ENCODE measurements at regions not wholly inside any gene's neighbourhood (a gene's known extent, or its start where the extent isn't known, plus 50 kb on each side); places are given as distances from the start of the nearest gene placed in this dataset.

GRCh38 chr9:75593920-75594319, 296.6 kb upstream of the PCSK5 start:
- H3K36me3 Mint-ChIP-seq, result no peaks in the 10 kb centered on the region
- CTCF ChIA-PET, result no interaction called here
- DNase-seq, result no peak
- no peaks in the 10 kb centered on the region for H3K27me3 Mint-ChIP-seq
- H3K27ac Mint-ChIP-seq, result no peak overlapping the region
- no peaks in the 10 kb centered on the region for H3K4me1 Mint-ChIP-seq
- no peak overlapping the region for H3K4me3 Mint-ChIP-seq
- H3K9me3 Mint-ChIP-seq, result no peaks in the 10 kb centered on the region

GRCh38 chr9:75599126-75599525, 291.3 kb upstream of the PCSK5 start:
- H3K4me3 Mint-ChIP-seq, result no peak overlapping the region
- H3K27me3 Mint-ChIP-seq, result no peaks in the 10 kb centered on the region
- CTCF ChIA-PET, result interaction anchor here (0.6 kb wide), 1 partner anchor 12 kb away, joined by 3 read pairs; no protein-coding TSS in a partner anchor
- H3K4me1 Mint-ChIP-seq, result no peaks in the 10 kb centered on the region
- H3K36me3 Mint-ChIP-seq, result no peaks in the 10 kb centered on the region
- no peak for DNase-seq
- H3K9me3 Mint-ChIP-seq, result no peaks in the 10 kb centered on the region
- H3K27ac Mint-ChIP-seq, result no peak overlapping the region

DNA sequence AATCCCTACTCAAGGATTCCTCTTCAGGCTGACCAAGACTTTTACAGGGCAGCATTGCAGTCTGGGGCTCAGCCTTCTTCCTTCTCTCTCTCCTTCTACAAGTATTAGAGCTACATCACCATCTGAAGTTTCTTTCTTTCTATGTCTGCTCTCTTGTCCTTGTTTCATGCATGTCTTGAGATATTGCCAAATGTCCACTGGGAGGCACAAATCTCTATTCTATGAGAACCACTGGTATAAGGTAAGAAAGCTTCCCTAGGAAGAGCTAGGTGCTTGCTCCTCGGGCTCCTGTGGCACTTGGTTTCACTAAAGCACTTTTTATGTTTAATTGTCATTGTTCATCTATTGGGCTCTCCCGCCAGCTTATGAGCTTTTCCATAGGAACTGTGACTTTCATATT, 289.2 kb upstream of the PCSK5 start:
- Mint-ChIP-seq H3K4me3 (no peak overlapping the region), H3K9me3 (no peaks in the 10 kb centered on the region), H3K27ac (no peak overlapping the region), H3K36me3 (no peaks in the 10 kb centered on the region), H3K27me3 (no peaks in the 10 kb centered on the region), H3K4me1 (no peaks in the 10 kb centered on the region)
- CTCF ChIA-PET, result no interaction called here
- DNase-seq, result no peak

- H3K27me3 Mint-ChIP-seq, result no peaks in the 10 kb centered on the region
- DNase-seq, result no peak
- no peaks in the 10 kb centered on the region for H3K9me3 Mint-ChIP-seq
- H3K27ac Mint-ChIP-seq, result no peak overlapping the region
- no peak overlapping the region for H3K4me3 Mint-ChIP-seq
- CTCF ChIA-PET, result interaction anchor here (0.6 kb wide), 1 partner anchor 21 kb away, joined by 3 read pairs; no protein-coding TSS in a partner anchor
- no peaks in the 10 kb centered on the region for H3K36me3 Mint-ChIP-seq
- H3K4me1 Mint-ChIP-seq, result no peaks in the 10 kb centered on the region
Observed at GRCh38 chr9:75602060-75602459, 288.4 kb upstream of the PCSK5 start.

DNA sequence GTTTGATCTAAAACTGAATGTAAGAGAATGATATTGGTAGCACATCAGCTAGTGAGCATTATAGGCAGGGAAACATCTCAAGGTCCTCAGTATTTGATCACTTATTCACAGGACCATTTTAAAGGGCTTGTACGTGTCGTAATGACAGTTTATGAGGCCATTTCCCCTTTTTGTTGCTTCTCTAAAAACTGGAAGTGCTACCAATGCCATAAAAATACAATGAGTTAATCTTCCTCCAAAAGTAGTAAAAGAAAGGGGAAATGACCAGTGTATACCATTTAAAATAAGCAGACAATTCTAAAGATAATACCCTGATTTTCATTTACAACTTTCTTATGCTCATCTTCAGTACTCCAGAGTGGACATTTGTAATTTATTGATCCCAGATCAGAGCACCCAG, 285.8 kb upstream of the PCSK5 start:
- Mint-ChIP-seq H3K36me3 (no peaks in the 10 kb centered on the region), H3K27me3 (no peaks in the 10 kb centered on the region), H3K4me1 (no peaks in the 10 kb centered on the region), H3K9me3 (no peaks in the 10 kb centered on the region), H3K4me3 (no peak overlapping the region), H3K27ac (no peak overlapping the region)
- DNase-seq, result no peak
- CTCF ChIA-PET, result no interaction called here

- no peaks in the 10 kb centered on the region for H3K9me3 Mint-ChIP-seq
- no peak for DNase-seq
- H3K4me1 Mint-ChIP-seq, result no peaks in the 10 kb centered on the region
- H3K4me3 Mint-ChIP-seq, result no peak overlapping the region
- no peaks in the 10 kb centered on the region for H3K27me3 Mint-ChIP-seq
- H3K27ac Mint-ChIP-seq, result no peak overlapping the region
- CTCF ChIA-PET, result no interaction called here
- H3K36me3 Mint-ChIP-seq, result no peaks in the 10 kb centered on the region
Observed at GRCh38 chr9:75607521-75607920, 283.0 kb upstream of the PCSK5 start.

GRCh38 chr9:75609401-75609800, 281.1 kb upstream of the PCSK5 start:
- no peak for DNase-seq
- Mint-ChIP-seq H3K27me3 (no peaks in the 10 kb centered on the region), H3K9me3 (no peaks in the 10 kb centered on the region), H3K36me3 (no peaks in the 10 kb centered on the region), H3K4me3 (no peak overlapping the region), H3K27ac (no peak overlapping the region), H3K4me1 (no peaks in the 10 kb centered on the region)
- CTCF ChIA-PET, result no interaction called here

GRCh38 chr9:75610246-75610645, 280.2 kb upstream of the PCSK5 start:
- no peak for DNase-seq
- H3K4me1 Mint-ChIP-seq, result no peaks in the 10 kb centered on the region
- CTCF ChIA-PET, result no interaction called here

DNA sequence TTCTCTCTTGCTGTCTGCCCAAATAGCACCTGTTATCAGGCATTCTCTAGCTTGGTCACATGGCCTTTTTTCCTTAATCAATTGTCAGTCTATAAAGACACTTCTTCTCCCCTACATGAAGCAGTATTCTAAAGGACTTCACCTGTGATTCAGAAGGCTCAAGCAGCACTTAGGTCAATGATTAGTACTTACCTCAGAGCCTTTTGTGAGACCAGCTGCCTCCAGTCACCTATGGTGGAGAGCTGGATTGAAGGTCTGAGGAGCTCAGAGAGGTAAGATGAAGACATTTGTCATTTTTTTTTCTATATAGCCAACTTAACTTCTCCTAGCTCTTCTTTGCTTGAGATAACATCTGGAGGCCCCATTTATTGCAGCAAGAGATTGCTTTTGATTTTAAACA, 278.3 kb upstream of the PCSK5 start:
- H3K36me3 Mint-ChIP-seq, result no peaks in the 10 kb centered on the region
- no peaks in the 10 kb centered on the region for H3K27me3 Mint-ChIP-seq
- no peaks in the 10 kb centered on the region for H3K9me3 Mint-ChIP-seq
- DNase-seq, result no peak
- CTCF ChIA-PET, result no interaction called here
- no peak overlapping the region for H3K27ac Mint-ChIP-seq
- no peaks in the 10 kb centered on the region for H3K4me1 Mint-ChIP-seq
- no peak overlapping the region for H3K4me3 Mint-ChIP-seq

More at GRCh38 chr9:75610246-75610645, 280.2 kb upstream of the PCSK5 start:
- no peaks in the 10 kb centered on the region for H3K36me3 Mint-ChIP-seq
- no peaks in the 10 kb centered on the region for H3K27me3 Mint-ChIP-seq
- H3K4me3 Mint-ChIP-seq, result no peak overlapping the region
- H3K27ac Mint-ChIP-seq, result no peak overlapping the region
- no peaks in the 10 kb centered on the region for H3K9me3 Mint-ChIP-seq

GRCh38 chr9:75612754-75613153, 277.7 kb upstream of the PCSK5 start:
- Mint-ChIP-seq H3K4me1 (no peaks in the 10 kb centered on the region), H3K9me3 (no peaks in the 10 kb centered on the region), H3K27me3 (no peaks in the 10 kb centered on the region), H3K36me3 (no peaks in the 10 kb centered on the region), H3K4me3 (no peak overlapping the region), H3K27ac (no peak overlapping the region)
- DNase-seq, result no peak
- CTCF ChIA-PET, result no interaction called here

DNA sequence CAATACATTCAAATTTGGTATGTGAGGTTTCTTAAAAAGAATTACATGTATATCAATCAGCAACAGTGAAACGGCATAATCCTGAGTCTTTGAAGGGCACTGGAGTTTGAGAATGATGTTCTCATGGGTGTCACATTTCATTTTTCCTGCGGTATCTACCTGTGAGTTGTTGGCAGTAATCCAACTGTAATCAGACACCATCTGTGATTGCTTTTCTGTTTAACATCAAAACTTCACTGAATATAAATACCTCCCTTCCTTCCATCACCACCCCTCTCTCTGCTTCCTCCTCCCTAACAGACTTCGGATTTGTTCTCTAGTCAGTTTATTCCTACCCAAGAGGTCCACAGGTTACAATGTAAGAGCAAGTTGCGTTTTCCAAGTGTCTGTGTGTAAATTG, 275.2 kb upstream of the PCSK5 start:
- Mint-ChIP-seq H3K27ac (peak overlapping the region; percentile 26), H3K4me3 (no peak overlapping the region), H3K27me3 (peaks cover 4% of the 10 kb centered on the region), H3K4me1 (no peaks in the 10 kb centered on the region), H3K36me3 (no peaks in the 10 kb centered on the region), H3K9me3 (no peaks in the 10 kb centered on the region)
- no peak for DNase-seq
- CTCF ChIA-PET, result no interaction called here

DNA sequence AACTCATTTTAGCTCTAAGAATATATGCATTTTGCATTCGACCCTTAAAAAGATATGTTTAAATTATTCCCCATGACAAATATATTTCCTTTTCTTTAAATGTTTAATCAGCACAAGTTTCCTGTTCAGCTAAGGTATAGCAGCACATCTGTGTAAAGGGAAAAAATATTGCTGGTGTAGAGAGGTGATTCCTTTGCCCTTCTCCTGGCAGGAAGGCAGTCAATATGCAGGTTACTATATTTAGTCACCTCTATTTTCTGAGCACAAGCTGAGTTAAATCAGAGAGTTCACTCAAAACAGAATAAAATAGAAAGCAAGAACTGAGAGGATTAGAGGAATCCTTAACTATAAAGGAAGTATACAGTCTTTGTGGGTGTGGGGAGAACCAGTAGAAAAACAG, 274.4 kb upstream of the PCSK5 start:
- H3K9me3 Mint-ChIP-seq, result no peaks in the 10 kb centered on the region
- peaks cover 4% of the 10 kb centered on the region for H3K27me3 Mint-ChIP-seq
- CTCF ChIA-PET, result interaction anchor here (0.6 kb wide), 1 partner anchor 372 kb away, joined by 3 read pairs; no protein-coding TSS in a partner anchor
- H3K4me3 Mint-ChIP-seq, result no peak overlapping the region
- no peaks in the 10 kb centered on the region for H3K36me3 Mint-ChIP-seq
- H3K27ac Mint-ChIP-seq, result no peak overlapping the region
- H3K4me1 Mint-ChIP-seq, result no peaks in the 10 kb centered on the region
- no peak for DNase-seq

DNA sequence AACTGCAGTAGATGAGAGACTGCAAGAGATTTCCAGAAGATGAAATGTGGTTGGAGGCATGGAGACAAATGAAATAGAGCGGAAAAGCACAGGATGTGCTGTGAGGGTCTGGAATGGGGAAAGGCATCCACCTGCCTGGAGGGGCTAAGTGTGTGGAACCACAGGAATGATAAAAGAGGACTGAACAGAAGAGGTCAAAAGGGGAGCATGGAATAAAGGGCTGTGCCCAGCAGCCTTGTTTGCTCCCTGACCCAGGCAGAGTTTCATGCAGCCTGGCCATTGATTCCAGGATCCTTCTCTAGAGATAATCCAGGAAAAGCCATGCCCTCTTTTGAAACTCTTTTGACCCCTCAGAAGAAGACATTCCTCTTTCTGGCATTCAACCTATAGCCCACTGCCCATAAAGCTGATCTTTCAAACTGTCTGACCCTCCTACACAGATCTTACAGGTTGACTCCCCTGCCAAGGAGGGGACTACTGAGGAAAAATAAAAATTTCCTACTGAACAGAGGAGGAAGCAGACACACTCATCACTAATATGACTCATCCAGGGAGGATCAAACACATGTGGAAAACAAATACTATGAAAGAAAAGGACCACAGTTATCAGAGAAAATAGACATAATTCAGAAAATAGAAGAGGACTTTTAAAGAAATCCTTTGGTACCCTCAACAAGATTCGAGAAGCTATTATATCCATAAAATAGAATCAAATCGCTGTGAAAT, 273.5 kb upstream of the PCSK5 start:
- CTCF ChIA-PET, result interaction anchor here (0.6 kb wide), 1 partner anchor 371 kb away, joined by 3 read pairs; no protein-coding TSS in a partner anchor
- H3K36me3 Mint-ChIP-seq, result no peaks in the 10 kb centered on the region
- DNase-seq, result no peak
- H3K4me1 Mint-ChIP-seq, result no peaks in the 10 kb centered on the region
- H3K27ac Mint-ChIP-seq, result no peak overlapping the region
- H3K27me3 Mint-ChIP-seq, result peaks cover 4% of the 10 kb centered on the region
- H3K9me3 Mint-ChIP-seq, result no peaks in the 10 kb centered on the region
- H3K4me3 Mint-ChIP-seq, result no peak overlapping the region

- CTCF ChIA-PET, result no interaction called here
- Mint-ChIP-seq H3K36me3 (no peaks in the 10 kb centered on the region), H3K4me3 (no peak overlapping the region), H3K9me3 (no peaks in the 10 kb centered on the region), H3K27me3 (peaks cover 8% of the 10 kb centered on the region), H3K27ac (no peak overlapping the region), H3K4me1 (no peaks in the 10 kb centered on the region)
- DNase-seq, result no peak
Observed at GRCh38 chr9:75623462-75623861, 267.0 kb upstream of the PCSK5 start.

DNA sequence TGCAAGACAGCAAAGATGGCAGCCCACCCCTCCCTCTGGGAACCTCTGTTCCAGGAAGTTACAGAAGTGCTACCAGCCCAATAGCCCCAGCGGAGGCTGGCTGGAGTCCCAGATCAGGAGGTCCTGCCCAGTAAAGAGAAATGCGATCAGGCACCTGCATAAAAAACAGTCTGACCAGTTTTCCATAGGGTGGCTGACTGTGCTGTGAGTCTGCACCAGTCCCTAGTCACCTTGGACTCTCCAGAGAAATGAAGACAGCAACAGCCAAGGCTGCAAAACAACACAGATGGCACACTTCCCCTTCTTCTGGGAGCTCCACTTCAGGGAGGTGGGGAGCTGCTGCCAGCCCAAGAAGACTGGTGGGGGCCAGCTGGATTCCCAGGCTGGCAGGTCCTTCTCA, 265.5 kb upstream of the PCSK5 start:
- Mint-ChIP-seq H3K27me3 (peaks cover 4% of the 10 kb centered on the region), H3K36me3 (no peaks in the 10 kb centered on the region), H3K4me1 (no peaks in the 10 kb centered on the region), H3K9me3 (no peaks in the 10 kb centered on the region), H3K4me3 (no peak overlapping the region), H3K27ac (no peak overlapping the region)
- DNase-seq, result no peak
- CTCF ChIA-PET, result no interaction called here

Data from activated naive CD4-positive, alpha-beta T cell treated with anti-CD3 and anti-CD28 coated beads, Interleukin-2, amount 10 ng/mL, durations not matched to agents 7 days and 5 days (primary cell).